NT2/D1 (cell line): ENCODE measurements at regions not wholly inside any gene's neighbourhood (a gene's known extent, or its start where the extent isn't known, plus 50 kb on each side); places are given as distances from the start of the nearest gene placed in this dataset.

ENCODE experiments used
- DNase-seq: peaks from one replicate; pipeline ENCODE4 v3.0.0-alpha.2; 2011; ENCODE audit warnings: low read depth, low spot score
- H3K27me3 ChIP-seq: 2 replicates; pipeline ENCODE4 v1.6.0; 2011; ENCODE audit warnings: mild to moderate bottlenecking; ENCODE audit not compliant: insufficient read length, insufficient read depth
- H3K36me3 ChIP-seq: 2 replicates; pipeline ENCODE4 v1.6.1; 2011; ENCODE audit warnings: mild to moderate bottlenecking, low read length, mixed read lengths; ENCODE audit not compliant: insufficient read depth, insufficient read length
- H3K4me1 ChIP-seq: 2 replicates; pipeline ENCODE4 v1.5.1; 2011; ENCODE audit not compliant: insufficient read depth, insufficient read length
- H3K4me3 ChIP-seq: 2 replicates; pipeline ENCODE4 v1.5.1; 2011; ENCODE audit warnings: low read depth; ENCODE audit not compliant: insufficient read length
- H3K9ac ChIP-seq: 2 replicates; pipeline ENCODE4 v1.6.0; 2011; ENCODE audit warnings: low read depth; ENCODE audit not compliant: insufficient read length
- H3K9me3 ChIP-seq: 2 replicates; pipeline ENCODE4 v1.5.1; 2011; ENCODE audit warnings: mild to moderate bottlenecking, low read length; ENCODE audit not compliant: insufficient read depth
- SUZ12 ChIP-seq: IDR thresholded peaks from 2 replicates; pipeline ENCODE4 v1.6.1; 2011; ENCODE audit not compliant: insufficient read length, insufficient read depth; ENCODE audit errors: extremely low read depth
- YY1 ChIP-seq: IDR thresholded peaks from 2 replicates; pipeline ENCODE4 v1.6.1; 2011; ENCODE audit not compliant: insufficient read length, insufficient read depth
- ZNF274 ChIP-seq: IDR thresholded peaks from 2 replicates; pipeline ENCODE4 v1.6.1; 2011; ENCODE audit warnings: mild to moderate bottlenecking, low read depth, low read length

- no peak overlapping the region for H3K9ac ChIP-seq
- H3K4me1 ChIP-seq, result no peaks in the 10 kb centered on the region
- H3K4me3 ChIP-seq, result no peak overlapping the region
- no peak for DNase-seq
- no peaks in the 10 kb centered on the region for H3K36me3 ChIP-seq
- no peak for TF ChIP-seq YY1
- TF ChIP-seq SUZ12, result no peak
- TF ChIP-seq ZNF274, result no peak
- H3K9me3 ChIP-seq, result no peaks in the 10 kb centered on the region
- no peaks in the 10 kb centered on the region for H3K27me3 ChIP-seq
Observed at GRCh38 chr7:136189506-136189998, 212.4 kb upstream of the MTPN start.

- TF ChIP-seq SUZ12 (no peak), YY1 (no peak), ZNF274 (no peak)
- no peaks in the 10 kb centered on the region for H3K27me3 ChIP-seq
- H3K4me3 ChIP-seq, result no peak overlapping the region
- no peaks in the 10 kb centered on the region for H3K36me3 ChIP-seq
- H3K9me3 ChIP-seq, result no peaks in the 10 kb centered on the region
- no peak for DNase-seq
- H3K4me1 ChIP-seq, result no peaks in the 10 kb centered on the region
- no peak overlapping the region for H3K9ac ChIP-seq
Observed at GRCh38 chr7:136186281-136186680, 209.1 kb upstream of the MTPN start.

GRCh38 chr7:136184719-136185118 is 207.6 kb upstream of the MTPN start:
- Histone ChIP-seq H3K27me3 (no peaks in the 10 kb centered on the region), H3K4me1 (no peaks in the 10 kb centered on the region), H3K36me3 (no peaks in the 10 kb centered on the region), H3K9ac (no peak overlapping the region), H3K9me3 (no peaks in the 10 kb centered on the region), H3K4me3 (no peak overlapping the region)
- no peak for TF ChIP-seq ZNF274
- TF ChIP-seq YY1, result no peak
- TF ChIP-seq SUZ12, result no peak
- no peak for DNase-seq

GRCh38 chr7:136183981-136184380 is 206.8 kb upstream of the MTPN start:
- Histone ChIP-seq H3K9me3 (no peaks in the 10 kb centered on the region), H3K27me3 (no peaks in the 10 kb centered on the region), H3K36me3 (no peaks in the 10 kb centered on the region), H3K4me1 (no peaks in the 10 kb centered on the region), H3K4me3 (no peak overlapping the region), H3K9ac (no peak overlapping the region)
- TF ChIP-seq YY1, result no peak
- no peak for TF ChIP-seq ZNF274
- TF ChIP-seq SUZ12, result no peak
- peak; percentile 15 for DNase-seq

- Histone ChIP-seq H3K4me1 (no peaks in the 10 kb centered on the region), H3K4me3 (no peak overlapping the region), H3K27me3 (no peaks in the 10 kb centered on the region), H3K36me3 (no peaks in the 10 kb centered on the region), H3K9me3 (no peaks in the 10 kb centered on the region), H3K9ac (no peak overlapping the region)
- no peak for DNase-seq
- TF ChIP-seq ZNF274 (no peak), YY1 (no peak), SUZ12 (no peak)
Observed at GRCh38 chr7:136180984-136181383, 203.8 kb upstream of the MTPN start.

GRCh38 chr7:136179851-136180721 is 202.9 kb upstream of the MTPN start:
- DNase-seq, result no peak
- Histone ChIP-seq H3K4me3 (no peak overlapping the region), H3K27me3 (no peaks in the 10 kb centered on the region), H3K36me3 (no peaks in the 10 kb centered on the region), H3K9ac (no peak overlapping the region), H3K4me1 (no peaks in the 10 kb centered on the region), H3K9me3 (no peaks in the 10 kb centered on the region)
- no peak for TF ChIP-seq SUZ12

GRCh38 chr7:136179154-136179553 is 202.0 kb upstream of the MTPN start:
- no peaks in the 10 kb centered on the region for H3K9me3 ChIP-seq
- DNase-seq, result no peak
- H3K27me3 ChIP-seq, result no peaks in the 10 kb centered on the region
- H3K4me3 ChIP-seq, result no peak overlapping the region
- H3K4me1 ChIP-seq, result no peaks in the 10 kb centered on the region
- H3K36me3 ChIP-seq, result no peaks in the 10 kb centered on the region
- H3K9ac ChIP-seq, result no peak overlapping the region
- no peak for TF ChIP-seq YY1
